ENCODE measurements at regions not wholly inside any gene's neighbourhood (a gene's known extent, or its start where the extent isn't known, plus 50 kb on each side); places are given as distances from the start of the nearest gene placed in this dataset.

- no peaks in the 10 kb centered on the region for H3K79me2 ChIP-seq (ENCODE audit: insufficient read depth, low read length)
- H3K9me3 ChIP-seq (ENCODE audit: insufficient read depth, low read length) = peaks cover 10% of the 10 kb centered on the region; the same call in 1 of the 2 replicates
- no peaks in the 10 kb centered on the region for H3K36me3 ChIP-seq (ENCODE audit: low read length)
- no peaks in the 10 kb centered on the region for H4K20me1 ChIP-seq (ENCODE audit: low read depth, low read length)
- H3K4me3 ChIP-seq (ENCODE audit: insufficient read depth, low read length, poor library complexity, severe bottlenecking) = no peak overlapping the region
- H3K27ac ChIP-seq (ENCODE audit: low read depth, low read length) = no peak overlapping the region
- no peak overlapping the region for H3K9ac ChIP-seq (ENCODE audit: low read length)
- no peaks in the 10 kb centered on the region for H3K27me3 ChIP-seq (ENCODE audit: low read length)
- TF ChIP-seq CTCF (IDR thresholded peaks at IDR 0.05; ENCODE audit: insufficient read depth, low read length, poor library complexity, severe bottlenecking) (no peak), EZH2phosphoT487 (conservative IDR thresholded peaks at IDR 0.05; ENCODE audit: low read length) (no peak)
- no peak overlapping the region for H3K4me2 ChIP-seq (ENCODE audit: low read depth, low read length, poor library complexity, severe bottlenecking)
- H3F3A ChIP-seq (ENCODE audit: insufficient read depth) = no peaks in the 10 kb centered on the region
- no peaks in the 10 kb centered on the region for H3K9me2 ChIP-seq (replicated peaks; ENCODE audit: insufficient read depth, low read length)
- no peak overlapping the region for H2AFZ ChIP-seq (ENCODE audit: low read depth, low read length, severe bottlenecking)
Observed at GRCh38 chr3:159938714-159939113, 49.9 kb upstream of the IL12A start.

All from SU-DHL-6 (cell line).